ENCODE measurements at regions not wholly inside any gene's neighbourhood (a gene's known extent, or its start where the extent isn't known, plus 50 kb on each side); places are given as distances from the start of the nearest gene placed in this dataset.

DNA sequence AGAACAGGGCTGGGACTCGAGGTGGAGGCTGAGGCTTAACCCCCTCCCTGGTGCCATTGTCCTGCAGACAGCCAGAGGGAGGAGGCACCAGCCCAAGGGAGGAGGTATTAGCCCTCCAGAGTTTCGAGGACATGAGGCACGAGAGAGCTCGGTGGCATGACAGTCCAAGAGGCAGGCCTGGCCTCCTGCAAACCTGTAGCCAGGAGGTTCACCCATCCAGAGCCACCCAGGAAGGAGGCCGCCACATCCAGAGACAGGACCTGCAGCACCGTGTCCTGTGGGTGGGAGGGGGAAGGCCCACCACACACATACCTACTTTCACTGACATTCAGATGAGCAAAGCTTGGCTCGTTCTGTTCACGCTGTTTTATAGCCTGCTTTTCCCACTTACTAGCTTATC lies 75.2 kb upstream of the ADAMTS2 start:
- no peak for DNase-seq (ENCODE audit: low read depth, low spot score)
- no peaks in the 10 kb centered on the region for H3K4me1 ChIP-seq (ENCODE audit: control insufficient read depth, insufficient read depth, low read length)
- ATAC-seq, result no peak
- H3K9ac ChIP-seq (ENCODE audit: control insufficient read depth, insufficient read depth, low read length), result no peak overlapping the region
- TF ChIP-seq TBL1XR1 (IDR thresholded peaks at IDR 0.05; ENCODE audit: low read depth, low read length), result no peak
- TF ChIP-seq STAT1 (conservative IDR thresholded peaks at IDR 0.05), result no peak
- TF ChIP-seq EZH2 (IDR thresholded peaks at IDR 0.05; ENCODE audit: borderline replicate concordance, control insufficient read depth, low read depth, low read length), result no peak
- TF ChIP-seq, protein P1, sequence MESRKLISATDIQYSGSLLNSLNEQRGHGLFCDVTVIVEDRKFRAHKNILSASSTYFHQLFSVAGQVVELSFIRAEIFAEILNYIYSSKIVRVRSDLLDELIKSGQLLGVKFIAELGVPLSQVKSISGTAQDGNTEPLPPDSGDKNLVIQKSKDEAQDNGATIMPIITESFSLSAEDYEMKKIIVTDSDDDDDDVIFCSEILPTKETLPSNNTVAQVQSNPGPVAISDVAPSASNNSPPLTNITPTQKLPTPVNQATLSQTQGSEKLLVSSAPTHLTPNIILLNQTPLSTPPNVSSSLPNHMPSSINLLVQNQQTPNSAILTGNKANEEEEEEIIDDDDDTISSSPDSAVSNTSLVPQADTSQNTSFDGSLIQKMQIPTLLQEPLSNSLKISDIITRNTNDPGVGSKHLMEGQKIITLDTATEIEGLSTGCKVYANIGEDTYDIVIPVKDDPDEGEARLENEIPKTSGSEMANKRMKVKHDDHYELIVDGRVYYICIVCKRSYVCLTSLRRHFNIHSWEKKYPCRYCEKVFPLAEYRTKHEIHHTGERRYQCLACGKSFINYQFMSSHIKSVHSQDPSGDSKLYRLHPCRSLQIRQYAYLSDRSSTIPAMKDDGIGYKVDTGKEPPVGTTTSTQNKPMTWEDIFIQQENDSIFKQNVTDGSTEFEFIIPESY (IDR thresholded peaks at IDR 0.05), result no peak
- no peak for TF ChIP-seq ZBED1 (IDR thresholded peaks at IDR 0.05; ENCODE audit: borderline replicate concordance)
- no peak for TF ChIP-seq RELA (IDR thresholded peaks at IDR 0.05; ENCODE audit: borderline replicate concordance, partially characterized antibody)
- TF ChIP-seq, protein P2, sequence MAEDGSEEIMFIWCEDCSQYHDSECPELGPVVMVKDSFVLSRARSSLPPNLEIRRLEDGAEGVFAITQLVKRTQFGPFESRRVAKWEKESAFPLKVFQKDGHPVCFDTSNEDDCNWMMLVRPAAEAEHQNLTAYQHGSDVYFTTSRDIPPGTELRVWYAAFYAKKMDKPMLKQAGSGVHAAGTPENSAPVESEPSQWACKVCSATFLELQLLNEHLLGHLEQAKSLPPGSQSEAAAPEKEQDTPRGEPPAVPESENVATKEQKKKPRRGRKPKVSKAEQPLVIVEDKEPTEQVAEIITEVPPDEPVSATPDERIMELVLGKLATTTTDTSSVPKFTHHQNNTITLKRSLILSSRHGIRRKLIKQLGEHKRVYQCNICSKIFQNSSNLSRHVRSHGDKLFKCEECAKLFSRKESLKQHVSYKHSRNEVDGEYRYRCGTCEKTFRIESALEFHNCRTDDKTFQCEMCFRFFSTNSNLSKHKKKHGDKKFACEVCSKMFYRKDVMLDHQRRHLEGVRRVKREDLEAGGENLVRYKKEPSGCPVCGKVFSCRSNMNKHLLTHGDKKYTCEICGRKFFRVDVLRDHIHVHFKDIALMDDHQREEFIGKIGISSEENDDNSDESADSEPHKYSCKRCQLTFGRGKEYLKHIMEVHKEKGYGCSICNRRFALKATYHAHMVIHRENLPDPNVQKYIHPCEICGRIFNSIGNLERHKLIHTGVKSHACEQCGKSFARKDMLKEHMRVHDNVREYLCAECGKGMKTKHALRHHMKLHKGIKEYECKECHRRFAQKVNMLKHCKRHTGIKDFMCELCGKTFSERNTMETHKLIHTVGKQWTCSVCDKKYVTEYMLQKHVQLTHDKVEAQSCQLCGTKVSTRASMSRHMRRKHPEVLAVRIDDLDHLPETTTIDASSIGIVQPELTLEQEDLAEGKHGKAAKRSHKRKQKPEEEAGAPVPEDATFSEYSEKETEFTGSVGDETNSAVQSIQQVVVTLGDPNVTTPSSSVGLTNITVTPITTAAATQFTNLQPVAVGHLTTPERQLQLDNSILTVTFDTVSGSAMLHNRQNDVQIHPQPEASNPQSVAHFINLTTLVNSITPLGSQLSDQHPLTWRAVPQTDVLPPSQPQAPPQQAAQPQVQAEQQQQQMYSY (CRISPR knock-in tag; IDR thresholded peaks at IDR 0.05), result no peak
- TF ChIP-seq, protein P3, sequence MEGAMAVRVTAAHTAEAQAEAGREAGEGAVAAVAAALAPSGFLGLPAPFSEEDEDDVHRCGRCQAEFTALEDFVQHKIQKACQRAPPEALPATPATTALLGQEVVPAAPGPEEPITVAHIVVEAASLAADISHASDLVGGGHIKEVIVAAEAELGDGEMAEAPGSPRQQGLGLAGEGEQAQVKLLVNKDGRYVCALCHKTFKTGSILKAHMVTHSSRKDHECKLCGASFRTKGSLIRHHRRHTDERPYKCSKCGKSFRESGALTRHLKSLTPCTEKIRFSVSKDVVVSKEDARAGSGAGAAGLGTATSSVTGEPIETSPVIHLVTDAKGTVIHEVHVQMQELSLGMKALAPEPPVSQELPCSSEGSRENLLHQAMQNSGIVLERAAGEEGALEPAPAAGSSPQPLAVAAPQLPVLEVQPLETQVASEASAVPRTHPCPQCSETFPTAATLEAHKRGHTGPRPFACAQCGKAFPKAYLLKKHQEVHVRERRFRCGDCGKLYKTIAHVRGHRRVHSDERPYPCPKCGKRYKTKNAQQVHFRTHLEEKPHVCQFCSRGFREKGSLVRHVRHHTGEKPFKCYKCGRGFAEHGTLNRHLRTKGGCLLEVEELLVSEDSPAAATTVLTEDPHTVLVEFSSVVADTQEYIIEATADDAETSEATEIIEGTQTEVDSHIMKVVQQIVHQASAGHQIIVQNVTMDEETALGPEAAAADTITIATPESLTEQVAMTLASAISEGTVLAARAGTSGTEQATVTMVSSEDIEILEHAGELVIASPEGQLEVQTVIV (IDR thresholded peaks at IDR 0.05; ENCODE audit: borderline replicate concordance, partially characterized antibody), result no peak
- TF ChIP-seq RUNX3 (IDR thresholded peaks at IDR 0.05; ENCODE audit: low read length), result no peak
- no peak for TF ChIP-seq MTA3 (IDR thresholded peaks at IDR 0.05; ENCODE audit: borderline replicate concordance, low read length)
- no peak for TF ChIP-seq NBN (IDR thresholded peaks at IDR 0.05)
- TF ChIP-seq, protein P4, sequence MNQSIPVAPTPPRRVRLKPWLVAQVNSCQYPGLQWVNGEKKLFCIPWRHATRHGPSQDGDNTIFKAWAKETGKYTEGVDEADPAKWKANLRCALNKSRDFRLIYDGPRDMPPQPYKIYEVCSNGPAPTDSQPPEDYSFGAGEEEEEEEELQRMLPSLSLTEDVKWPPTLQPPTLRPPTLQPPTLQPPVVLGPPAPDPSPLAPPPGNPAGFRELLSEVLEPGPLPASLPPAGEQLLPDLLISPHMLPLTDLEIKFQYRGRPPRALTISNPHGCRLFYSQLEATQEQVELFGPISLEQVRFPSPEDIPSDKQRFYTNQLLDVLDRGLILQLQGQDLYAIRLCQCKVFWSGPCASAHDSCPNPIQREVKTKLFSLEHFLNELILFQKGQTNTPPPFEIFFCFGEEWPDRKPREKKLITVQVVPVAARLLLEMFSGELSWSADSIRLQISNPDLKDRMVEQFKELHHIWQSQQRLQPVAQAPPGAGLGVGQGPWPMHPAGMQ (IDR thresholded peaks at IDR 0.05; ENCODE audit: borderline replicate concordance), result no peak
- no peak for TF ChIP-seq SMAD5 (IDR thresholded peaks at IDR 0.05; ENCODE audit: low read depth)
- TF ChIP-seq ETV6 (conservative IDR thresholded peaks at IDR 0.05 in 1 of 2, IDR thresholded peaks at IDR 0.05 in 1 of 2; ENCODE audit: borderline replicate concordance in 1 of 2, low read depth in 1 of 2), result no peak
- no TSS peak for BruUV-seq (replicated peaks)
- H3K4me3 ChIP-seq, result no peak overlapping the region
- in situ Hi-C loops (cut with MboI) (no loop called here), intact Hi-C loops (cut with micrococcal nuclease; ENCODE audit: unreplicated experiment) (no loop called here)
- no peak for FAIRE-seq
- POLR2A ChIA-PET, result no interaction called here
- no peaks in the 10 kb centered on the region for H4K20me1 ChIP-seq (ENCODE audit: control insufficient read depth, insufficient read depth)
- H3K27ac ChIP-seq (ENCODE audit: control insufficient read depth, insufficient read depth), result no peak overlapping the region
- SMC1A ChIA-PET (ENCODE audit: uncharacterized antibody, unreplicated experiment), result no interaction called here
- no peaks in the 10 kb centered on the region for H3K27me3 ChIP-seq (replicated peaks in 1 of 2; ENCODE audit: control insufficient read depth in 2 of 2, insufficient read depth in 2 of 2, low read length in 1 of 2)
- RAD21 ChIA-PET (ENCODE audit: unreplicated experiment), result no interaction called here
- no peaks in the 10 kb centered on the region for H3K36me3 ChIP-seq (ENCODE audit: control insufficient read depth in 2 of 2, insufficient read depth in 2 of 2, low read length in 1 of 2)
- CTCF ChIA-PET, result no interaction called here
- 29% methylated on average over 8 of the region's 8 CpGs for WGBS (ENCODE audit: insufficient coverage, insufficient replicate concordance, low lambda C conversion rate, missing lambda C conversion rate)
- no peak overlapping the region for H3K4me2 ChIP-seq (ENCODE audit: control insufficient read depth, insufficient read depth)
- no peaks in the 10 kb centered on the region for H3K79me2 ChIP-seq (ENCODE audit: control insufficient read depth, insufficient read depth, low read length)
- no peaks in the 10 kb centered on the region for H3K9me3 ChIP-seq (replicated peaks; ENCODE audit: control insufficient read depth, insufficient read depth, low read length)
- H2AFZ ChIP-seq (ENCODE audit: control insufficient read depth, low read depth, low read length), result no peak overlapping the region
